H1 (cell line): ENCODE measurements at regions not wholly inside any gene's neighbourhood (a gene's known extent, or its start where the extent isn't known, plus 50 kb on each side); places are given as distances from the start of the nearest gene placed in this dataset.

Experiments
- ATF3 ChIP-seq: IDR thresholded peaks from 2 replicates; pipeline ENCODE4 v1.6.1; 2011; ENCODE audit warnings: low read depth, mild to moderate bottlenecking, low read length; ENCODE audit not compliant: insufficient read depth
- CBX5 ChIP-seq: fragments of 300-800, 300-1000 bp; sonication (generic); IDR thresholded peaks from 2 replicates; pipeline ENCODE4 v1.7.1; 2016; ENCODE audit warnings: antibody characterized with exemption, low read length, low read depth
- CTCF ChIP-seq, 3 experiments: IDR thresholded peaks; 1 replicate in 2 of 3; 2 replicates in 1 of 3; pipeline versions ENCODE4 v1.5.1 to v1.6.1; 2011; ENCODE audit warnings: low read length in 3 of 3, mild to moderate bottlenecking in 3 of 3, inconsistent platforms in 2 of 3, low read depth in 1 of 3, moderate library complexity in 1 of 3; ENCODE audit not compliant: insufficient read depth in 1 of 3; ENCODE audit errors: control extremely low read depth in 1 of 3
- NANOG ChIP-seq: IDR thresholded peaks from 2 replicates; pipeline ENCODE4 v1.6.1; 2011; ENCODE audit warnings: low read length, low read depth, mild to moderate bottlenecking, inconsistent platforms; ENCODE audit not compliant: insufficient read depth, poor library complexity, severe bottlenecking
- POLR2A ChIP-seq, 2 experiments: IDR thresholded peaks; 1 replicate in 1 of 2; 2 replicates in 1 of 2; pipeline ENCODE4 v1.6.1; 2011; ENCODE audit warnings: low read depth in 2 of 2, low read length in 2 of 2, mild to moderate bottlenecking in 2 of 2; ENCODE audit errors: control extremely low read depth in 1 of 2
- SIX5 ChIP-seq: IDR thresholded peaks from 2 replicates; pipeline ENCODE4 v1.6.1; 2011; ENCODE audit warnings: mild to moderate bottlenecking, low read depth, low read length
- SRF ChIP-seq: IDR thresholded peaks from 2 replicates; pipeline ENCODE4 v1.6.1; 2011; ENCODE audit warnings: mild to moderate bottlenecking, low read depth, low read length, moderate library complexity

- TF ChIP-seq CTCF (IDR thresholded peaks at IDR 0.05; ENCODE audit: control extremely low read depth in 1 of 3, insufficient read depth in 1 of 3, low read depth in 1 of 3, low read length in 3 of 3) (no peak), ATF3 (no peak), POLR2A (IDR thresholded peaks at IDR 0.05; ENCODE audit: control extremely low read depth in 1 of 2, low read depth in 2 of 2, low read length in 2 of 2) (no peak), SIX5 (no peak), CBX5 (no peak), SRF (no peak), NANOG (no peak)
Observed at GRCh38 chr10:69750725-69751124, 51.0 kb upstream of the COL13A1 start.
